ELR (cell line): ENCODE measurements at regions not wholly inside any gene's neighbourhood (a gene's known extent, or its start where the extent isn't known, plus 50 kb on each side); places are given as distances from the start of the nearest gene placed in this dataset.
A peak's percentile ranks its signal among the peaks of the same experiment; 100 is the strongest.

Experiments used
- DNase-seq: peaks from one replicate; pipeline ENCODE4 v3.0.0-alpha.2; 2015; ENCODE audit warnings: low read depth

- no peak for DNase-seq
Observed at GRCh38 chr13:109644069-109644750, 142.2 kb downstream of the IRS2 start.

- no peak for DNase-seq
Observed at GRCh38 chr13:109642358-109642757, 144.0 kb downstream of the IRS2 start.

- DNase-seq, result no peak
Observed at GRCh38 chr13:109636736-109637135, 149.6 kb downstream of the IRS2 start.

GRCh38 chr13:109631069-109631468 is 155.3 kb downstream of the IRS2 start:
- DNase-seq, result no peak

- DNase-seq, result no peak
Observed at GRCh38 chr13:109630271-109630670, 156.1 kb downstream of the IRS2 start.

GRCh38 chr13:109629737-109630136 is 156.6 kb downstream of the IRS2 start:
- DNase-seq, result no peak

- DNase-seq, result peak; percentile 58
Observed at GRCh38 chr13:109628251-109628699, 158.1 kb downstream of the IRS2 start.

GRCh38 chr13:109627649-109628048 is 158.7 kb downstream of the IRS2 start:
- DNase-seq, result no peak

- no peak for DNase-seq
Observed at GRCh38 chr13:109626386-109627171, 159.8 kb downstream of the IRS2 start.

- no peak for DNase-seq
Observed at GRCh38 chr13:109625156-109625555, 161.2 kb downstream of the IRS2 start.

- DNase-seq, result no peak
Observed at GRCh38 chr13:109622006-109622405, 164.4 kb downstream of the IRS2 start.

- no peak for DNase-seq
Observed at GRCh38 chr13:109615721-109616420, 170.5 kb downstream of the IRS2 start.

GRCh38 chr13:109611912-109612691 is 174.3 kb downstream of the IRS2 start:
- no peak for DNase-seq

- DNase-seq, result peak; percentile 35
Observed at GRCh38 chr13:109610517-109610916, 175.9 kb downstream of the IRS2 start.

- no peak for DNase-seq
Observed at GRCh38 chr13:109608503-109608902, 177.9 kb downstream of the IRS2 start.

GRCh38 chr13:109608059-109608458 is 178.3 kb downstream of the IRS2 start:
- DNase-seq, result no peak

GRCh38 chr13:109606520-109606919 is 179.9 kb downstream of the IRS2 start:
- DNase-seq, result no peak

- no peak for DNase-seq
Observed at GRCh38 chr13:109605846-109606245, 180.5 kb downstream of the IRS2 start.

GRCh38 chr13:109604894-109605293 is 181.5 kb downstream of the IRS2 start:
- DNase-seq, result no peak

- DNase-seq, result peak; percentile 17
Observed at GRCh38 chr13:109602356-109602755, 184.0 kb downstream of the IRS2 start.

- no peak for DNase-seq
Observed at GRCh38 chr13:109599901-109600657, 186.3 kb downstream of the IRS2 start.
